Upper lobe of left lung (tissue), 4 donors: ENCODE measurements at regions not wholly inside any gene's neighbourhood (a gene's known extent, or its start where the extent isn't known, plus 50 kb on each side); places are given as distances from the start of the nearest gene placed in this dataset.

ENCODE experiments used
- POLR2A ChIP-seq, 4 donors: fragments of 450-650 bp; IDR thresholded peaks; one replicate each; pipeline ENCODE4 v1.5.1; 2016 to 2017; ENCODE audit warnings: antibody characterized with exemption in 4 of 4, mild to moderate bottlenecking in 2 of 4
- TF ChIP-seq, protein P1 (sequence below), 6 experiments: fragments of 450-650 bp in 4 of 6; fragments of 200-600 bp in 2 of 6; sonication (generic) in 2 of 6; IDR thresholded peaks; one replicate each; pipeline ENCODE4 v1.5.1; 2016 to 2019; ENCODE audit warnings: antibody characterized with exemption in 6 of 6

DNA sequence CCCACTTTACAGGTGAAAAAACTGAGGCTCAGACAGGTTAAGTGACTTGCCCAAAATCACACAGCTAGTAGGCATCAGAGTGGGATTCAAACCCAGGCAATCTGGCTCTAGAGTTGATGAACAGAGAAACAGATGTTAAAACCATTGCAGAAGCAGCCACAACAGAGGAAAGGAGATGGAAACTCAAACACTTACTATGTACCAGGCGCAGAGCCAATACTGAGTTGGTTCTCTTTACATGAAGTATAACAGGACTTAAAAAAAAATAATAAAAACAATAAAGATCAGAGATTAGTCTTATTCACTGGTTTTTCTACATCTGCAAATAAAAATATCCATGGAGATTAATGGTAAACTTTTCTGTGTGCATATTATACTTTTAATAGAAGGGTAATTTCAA lies 84.9 kb upstream of the SPATA12 start:
- TF ChIP-seq, protein P1, sequence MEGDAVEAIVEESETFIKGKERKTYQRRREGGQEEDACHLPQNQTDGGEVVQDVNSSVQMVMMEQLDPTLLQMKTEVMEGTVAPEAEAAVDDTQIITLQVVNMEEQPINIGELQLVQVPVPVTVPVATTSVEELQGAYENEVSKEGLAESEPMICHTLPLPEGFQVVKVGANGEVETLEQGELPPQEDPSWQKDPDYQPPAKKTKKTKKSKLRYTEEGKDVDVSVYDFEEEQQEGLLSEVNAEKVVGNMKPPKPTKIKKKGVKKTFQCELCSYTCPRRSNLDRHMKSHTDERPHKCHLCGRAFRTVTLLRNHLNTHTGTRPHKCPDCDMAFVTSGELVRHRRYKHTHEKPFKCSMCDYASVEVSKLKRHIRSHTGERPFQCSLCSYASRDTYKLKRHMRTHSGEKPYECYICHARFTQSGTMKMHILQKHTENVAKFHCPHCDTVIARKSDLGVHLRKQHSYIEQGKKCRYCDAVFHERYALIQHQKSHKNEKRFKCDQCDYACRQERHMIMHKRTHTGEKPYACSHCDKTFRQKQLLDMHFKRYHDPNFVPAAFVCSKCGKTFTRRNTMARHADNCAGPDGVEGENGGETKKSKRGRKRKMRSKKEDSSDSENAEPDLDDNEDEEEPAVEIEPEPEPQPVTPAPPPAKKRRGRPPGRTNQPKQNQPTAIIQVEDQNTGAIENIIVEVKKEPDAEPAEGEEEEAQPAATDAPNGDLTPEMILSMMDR (IDR thresholded peaks at IDR 0.05), result no peak
- no peak for TF ChIP-seq POLR2A (IDR thresholded peaks at IDR 0.05)
